Right lobe of liver (tissue), 4 donors: ENCODE measurements at regions not wholly inside any gene's neighbourhood (a gene's known extent, or its start where the extent isn't known, plus 50 kb on each side); places are given as distances from the start of the nearest gene placed in this dataset.

Source experiments
- POLR2A ChIP-seq: fragments of 450-650 bp; IDR thresholded peaks from one replicate; pipeline ENCODE4 v1.6.1; 2017; ENCODE audit warnings: antibody characterized with exemption, mild to moderate bottlenecking
- TF ChIP-seq, protein P1 (sequence below), 4 donors: fragments of 200-600 bp in 3 of 4; fragments of 450-650 bp in 1 of 4; IDR thresholded peaks; one replicate each; pipeline versions ENCODE4 v1.5.1 to v1.8.0; 2016 to 2022; ENCODE audit warnings: antibody characterized with exemption in 4 of 4, mild to moderate bottlenecking in 2 of 4
- donor health status: DM: no; HTN: no; CAD: no.
- donor health status: DM: no; HTN: no; CAD: no.
- donor health status: DM: no; HTN: yes; CAD: no.

DNA sequence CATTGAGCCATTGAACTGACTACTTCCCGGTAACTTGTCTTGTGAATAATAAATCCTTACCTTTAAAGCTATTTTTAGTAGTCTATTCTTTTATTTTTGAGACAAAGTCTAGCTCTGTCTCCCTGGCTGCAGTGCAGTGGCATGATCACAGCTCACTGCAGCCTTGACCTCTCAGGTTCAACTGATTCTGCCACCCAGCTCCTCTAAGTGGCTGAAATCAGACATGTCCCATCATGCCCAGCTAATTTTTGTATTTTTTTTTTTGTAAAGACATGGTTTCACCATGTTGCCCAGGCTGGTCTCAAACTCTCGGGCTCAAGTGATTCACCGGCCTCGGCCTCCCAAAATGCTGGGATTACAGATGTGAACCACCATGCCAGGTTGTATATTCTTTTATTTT is 59.3 kb upstream of the PTGS2 start:
- TF ChIP-seq, protein P1, sequence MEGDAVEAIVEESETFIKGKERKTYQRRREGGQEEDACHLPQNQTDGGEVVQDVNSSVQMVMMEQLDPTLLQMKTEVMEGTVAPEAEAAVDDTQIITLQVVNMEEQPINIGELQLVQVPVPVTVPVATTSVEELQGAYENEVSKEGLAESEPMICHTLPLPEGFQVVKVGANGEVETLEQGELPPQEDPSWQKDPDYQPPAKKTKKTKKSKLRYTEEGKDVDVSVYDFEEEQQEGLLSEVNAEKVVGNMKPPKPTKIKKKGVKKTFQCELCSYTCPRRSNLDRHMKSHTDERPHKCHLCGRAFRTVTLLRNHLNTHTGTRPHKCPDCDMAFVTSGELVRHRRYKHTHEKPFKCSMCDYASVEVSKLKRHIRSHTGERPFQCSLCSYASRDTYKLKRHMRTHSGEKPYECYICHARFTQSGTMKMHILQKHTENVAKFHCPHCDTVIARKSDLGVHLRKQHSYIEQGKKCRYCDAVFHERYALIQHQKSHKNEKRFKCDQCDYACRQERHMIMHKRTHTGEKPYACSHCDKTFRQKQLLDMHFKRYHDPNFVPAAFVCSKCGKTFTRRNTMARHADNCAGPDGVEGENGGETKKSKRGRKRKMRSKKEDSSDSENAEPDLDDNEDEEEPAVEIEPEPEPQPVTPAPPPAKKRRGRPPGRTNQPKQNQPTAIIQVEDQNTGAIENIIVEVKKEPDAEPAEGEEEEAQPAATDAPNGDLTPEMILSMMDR (IDR thresholded peaks at IDR 0.05), result no peak
- TF ChIP-seq POLR2A, result no peak
